WTC11 (cell line): ENCODE measurements at regions not wholly inside any gene's neighbourhood (a gene's known extent, or its start where the extent isn't known, plus 50 kb on each side); places are given as distances from the start of the nearest gene placed in this dataset.

Source experiments
- ATAC-seq: fragments of 200-7000 bp; cut with Tn5 transposase; 2 replicates; pipeline ENCODE4 v1.10.0; 2021; ENCODE audit warnings: mild to moderate bottlenecking, moderate library complexity
- CTCF ChIA-PET: fragments of 300-600 bp; sonication (Branson Sonifier 250); formaldehyde crosslinking; loops from one replicate; lab custom pipeline; 2021; ENCODE audit warnings: antibody characterized with exemption; lab: Charles Lee
- POLR2A ChIA-PET: fragments of 350-600 bp; sonication (Branson Sonifier 250); formaldehyde crosslinking; loops from one replicate; lab custom pipeline; 2021; ENCODE audit warnings: antibody characterized with exemption; lab: Charles Lee
- DNase-seq: peaks from one replicate; pipeline ENCODE4 v3.0.0; 2021; ENCODE audit warnings: low spot score
- H3K27ac Mint-ChIP-seq: 2 replicates; pipeline ENCODE4 v1.8.0; 2021; ENCODE audit warnings: mixed read lengths
- H3K27me3 Mint-ChIP-seq: 2 replicates; pipeline ENCODE4 v1.8.0; 2021; ENCODE audit warnings: low read depth, mild to moderate bottlenecking, moderate library complexity, mixed read lengths
- H3K36me3 Mint-ChIP-seq: 2 replicates; pipeline ENCODE4 v1.8.0; 2021; ENCODE audit warnings: mixed read lengths
- H3K4me1 Mint-ChIP-seq: 2 replicates; pipeline ENCODE4 v1.8.0; 2022; ENCODE audit warnings: mixed read lengths
- H3K4me3 Mint-ChIP-seq: 2 replicates; pipeline ENCODE4 v1.8.0; 2021; ENCODE audit warnings: mild to moderate bottlenecking, moderate library complexity, mixed read lengths
- H3K9me3 Mint-ChIP-seq: 2 replicates; pipeline ENCODE4 v1.8.0; 2021; ENCODE audit warnings: mixed read lengths
- FOXJ3 ChIP-seq: sonication (generic); formaldehyde crosslinking; IDR thresholded peaks from 2 replicates; pipeline ENCODE4 v1.9.0; 2021; ENCODE audit warnings: missing genetic modification reagents, mild to moderate bottlenecking, borderline replicate concordance
- GRHL2 ChIP-seq: fragments of 250-450 bp; sonication (Bioruptor Pico); IDR thresholded peaks from 2 replicates; pipeline ENCODE4 v1.8.0; 2022; ENCODE audit warnings: mild to moderate bottlenecking, moderate library complexity; ENCODE audit not compliant: insufficient replicate concordance, severe bottlenecking
- ZNF396 ChIP-seq: fragments of 250-450 bp; sonication (Bioruptor Pico); IDR thresholded peaks from 2 replicates; pipeline ENCODE4 v1.8.0; 2021; ENCODE audit warnings: mild to moderate bottlenecking, moderate library complexity, borderline replicate concordance
- ZNF671 ChIP-seq: fragments of 250-450 bp; sonication (Bioruptor Pico); IDR thresholded peaks from 2 replicates; pipeline ENCODE4 v1.8.0; 2021; ENCODE audit warnings: mild to moderate bottlenecking
- TF ChIP-seq, protein P1 (sequence below): fragments of 200-600 bp; IDR thresholded peaks from 2 replicates; pipeline ENCODE4 v1.8.0; 2022; ENCODE audit warnings: antibody characterized with exemption
- TF ChIP-seq, protein P2 (sequence below): sonication (generic); formaldehyde crosslinking; IDR thresholded peaks from 2 replicates; pipeline ENCODE4 v1.8.0; 2023; ENCODE audit warnings: missing genetic modification reagents
- TF ChIP-seq, protein P3 (sequence below): sonication (generic); formaldehyde crosslinking; IDR thresholded peaks from 2 replicates; pipeline ENCODE4 v1.8.1; 2022; ENCODE audit warnings: mild to moderate bottlenecking, missing genetic modification reagents, moderate library complexity, borderline replicate concordance
- TF ChIP-seq, protein P4 (sequence below): fragments of 250-450 bp; sonication (Bioruptor Pico); IDR thresholded peaks from 2 replicates; pipeline ENCODE4 v1.9.0; 2021; ENCODE audit warnings: mild to moderate bottlenecking, borderline replicate concordance
- TF ChIP-seq, protein P5 (sequence below): sonication (generic); formaldehyde crosslinking; IDR thresholded peaks from 2 replicates; pipeline ENCODE4 v1.8.1; 2023; ENCODE audit warnings: mild to moderate bottlenecking, missing genetic modification reagents, moderate library complexity
- TF ChIP-seq, protein P6 (sequence below): sonication (generic); formaldehyde crosslinking; IDR thresholded peaks from 2 replicates; pipeline ENCODE4 v1.8.1; 2022; ENCODE audit warnings: low read depth, mild to moderate bottlenecking, moderate library complexity, missing genetic modification reagents, borderline replicate concordance
- TF ChIP-seq, protein P7 (sequence below): sonication (generic); formaldehyde crosslinking; IDR thresholded peaks from 2 replicates; pipeline ENCODE4 v1.8.0; 2022; ENCODE audit warnings: missing genetic modification reagents
- TF ChIP-seq, protein P8 (sequence below): fragments of 250-450 bp; sonication (Bioruptor Pico); IDR thresholded peaks from 2 replicates; pipeline ENCODE4 v2.1.2; 2022; ENCODE audit warnings: mild to moderate bottlenecking, moderate library complexity

DNA sequence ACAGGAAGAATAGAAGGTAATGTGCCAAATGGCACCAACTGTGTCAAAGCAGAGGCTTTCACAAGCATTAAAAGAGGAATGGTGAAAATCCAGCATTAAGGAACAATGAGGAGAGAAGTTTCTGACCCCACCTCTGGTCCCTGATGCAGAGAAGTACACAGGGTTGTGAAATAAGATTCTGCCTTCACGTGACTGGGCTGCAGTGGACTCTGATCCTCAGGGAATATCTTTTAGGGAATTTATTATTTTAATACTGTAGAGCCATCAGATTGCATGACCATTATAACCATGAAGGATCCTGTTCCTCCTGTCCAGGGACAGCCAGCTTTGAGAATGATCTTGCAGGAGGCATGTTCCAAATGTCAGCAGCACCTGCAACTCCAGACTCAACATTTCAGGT is 74.4 kb upstream of the FAR1 start (continued):
- TF ChIP-seq, protein P1, sequence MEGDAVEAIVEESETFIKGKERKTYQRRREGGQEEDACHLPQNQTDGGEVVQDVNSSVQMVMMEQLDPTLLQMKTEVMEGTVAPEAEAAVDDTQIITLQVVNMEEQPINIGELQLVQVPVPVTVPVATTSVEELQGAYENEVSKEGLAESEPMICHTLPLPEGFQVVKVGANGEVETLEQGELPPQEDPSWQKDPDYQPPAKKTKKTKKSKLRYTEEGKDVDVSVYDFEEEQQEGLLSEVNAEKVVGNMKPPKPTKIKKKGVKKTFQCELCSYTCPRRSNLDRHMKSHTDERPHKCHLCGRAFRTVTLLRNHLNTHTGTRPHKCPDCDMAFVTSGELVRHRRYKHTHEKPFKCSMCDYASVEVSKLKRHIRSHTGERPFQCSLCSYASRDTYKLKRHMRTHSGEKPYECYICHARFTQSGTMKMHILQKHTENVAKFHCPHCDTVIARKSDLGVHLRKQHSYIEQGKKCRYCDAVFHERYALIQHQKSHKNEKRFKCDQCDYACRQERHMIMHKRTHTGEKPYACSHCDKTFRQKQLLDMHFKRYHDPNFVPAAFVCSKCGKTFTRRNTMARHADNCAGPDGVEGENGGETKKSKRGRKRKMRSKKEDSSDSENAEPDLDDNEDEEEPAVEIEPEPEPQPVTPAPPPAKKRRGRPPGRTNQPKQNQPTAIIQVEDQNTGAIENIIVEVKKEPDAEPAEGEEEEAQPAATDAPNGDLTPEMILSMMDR: no peak
- no peak for TF ChIP-seq FOXJ3 (CRISPR knock-in tag)
- TF ChIP-seq, protein P2, sequence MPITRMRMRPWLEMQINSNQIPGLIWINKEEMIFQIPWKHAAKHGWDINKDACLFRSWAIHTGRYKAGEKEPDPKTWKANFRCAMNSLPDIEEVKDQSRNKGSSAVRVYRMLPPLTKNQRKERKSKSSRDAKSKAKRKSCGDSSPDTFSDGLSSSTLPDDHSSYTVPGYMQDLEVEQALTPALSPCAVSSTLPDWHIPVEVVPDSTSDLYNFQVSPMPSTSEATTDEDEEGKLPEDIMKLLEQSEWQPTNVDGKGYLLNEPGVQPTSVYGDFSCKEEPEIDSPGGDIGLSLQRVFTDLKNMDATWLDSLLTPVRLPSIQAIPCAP (CRISPR knock-in tag): no peak
- TF ChIP-seq, all 79 proteins: peak for 0

DNA sequence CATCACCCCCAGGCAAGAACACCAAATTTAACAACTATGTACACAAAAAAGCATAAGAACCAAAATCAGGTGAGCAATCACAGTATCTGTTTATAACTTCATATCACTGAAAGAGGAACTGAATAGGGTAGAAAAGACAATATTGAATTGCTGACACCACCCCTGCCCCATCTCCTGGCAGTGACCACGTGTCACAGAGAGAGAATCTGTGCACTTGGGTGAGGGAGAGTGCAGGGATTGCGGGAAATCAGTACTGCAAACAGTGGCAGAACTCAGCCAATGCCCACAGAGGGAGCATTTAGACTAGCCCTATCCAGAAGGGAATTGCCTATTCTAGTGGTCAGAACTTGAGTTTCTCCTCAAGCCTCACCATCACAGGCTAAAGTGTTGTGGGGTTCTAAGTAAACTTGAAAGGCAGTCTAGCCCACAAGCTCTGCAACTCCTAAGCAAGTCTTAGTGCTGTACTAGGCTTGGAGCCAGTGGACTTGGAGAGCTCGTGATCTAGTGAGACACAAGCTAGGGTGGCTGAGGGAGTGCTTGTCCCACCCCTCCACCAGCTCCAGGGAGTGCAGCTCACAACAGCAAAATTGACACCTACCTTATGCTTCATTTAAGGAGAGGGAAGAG is 82.8 kb upstream of the PTH start:
- peaks cover 57% of the 10 kb centered on the region for H3K9me3 Mint-ChIP-seq
- ATAC-seq (no peak), DNase-seq (no peak)
- no peak overlapping the region for H3K4me3 Mint-ChIP-seq
- TF ChIP-seq, protein P3, sequence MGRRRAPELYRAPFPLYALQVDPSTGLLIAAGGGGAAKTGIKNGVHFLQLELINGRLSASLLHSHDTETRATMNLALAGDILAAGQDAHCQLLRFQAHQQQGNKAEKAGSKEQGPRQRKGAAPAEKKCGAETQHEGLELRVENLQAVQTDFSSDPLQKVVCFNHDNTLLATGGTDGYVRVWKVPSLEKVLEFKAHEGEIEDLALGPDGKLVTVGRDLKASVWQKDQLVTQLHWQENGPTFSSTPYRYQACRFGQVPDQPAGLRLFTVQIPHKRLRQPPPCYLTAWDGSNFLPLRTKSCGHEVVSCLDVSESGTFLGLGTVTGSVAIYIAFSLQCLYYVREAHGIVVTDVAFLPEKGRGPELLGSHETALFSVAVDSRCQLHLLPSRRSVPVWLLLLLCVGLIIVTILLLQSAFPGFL (CRISPR knock-in tag): no peak
- TF ChIP-seq, protein P4, sequence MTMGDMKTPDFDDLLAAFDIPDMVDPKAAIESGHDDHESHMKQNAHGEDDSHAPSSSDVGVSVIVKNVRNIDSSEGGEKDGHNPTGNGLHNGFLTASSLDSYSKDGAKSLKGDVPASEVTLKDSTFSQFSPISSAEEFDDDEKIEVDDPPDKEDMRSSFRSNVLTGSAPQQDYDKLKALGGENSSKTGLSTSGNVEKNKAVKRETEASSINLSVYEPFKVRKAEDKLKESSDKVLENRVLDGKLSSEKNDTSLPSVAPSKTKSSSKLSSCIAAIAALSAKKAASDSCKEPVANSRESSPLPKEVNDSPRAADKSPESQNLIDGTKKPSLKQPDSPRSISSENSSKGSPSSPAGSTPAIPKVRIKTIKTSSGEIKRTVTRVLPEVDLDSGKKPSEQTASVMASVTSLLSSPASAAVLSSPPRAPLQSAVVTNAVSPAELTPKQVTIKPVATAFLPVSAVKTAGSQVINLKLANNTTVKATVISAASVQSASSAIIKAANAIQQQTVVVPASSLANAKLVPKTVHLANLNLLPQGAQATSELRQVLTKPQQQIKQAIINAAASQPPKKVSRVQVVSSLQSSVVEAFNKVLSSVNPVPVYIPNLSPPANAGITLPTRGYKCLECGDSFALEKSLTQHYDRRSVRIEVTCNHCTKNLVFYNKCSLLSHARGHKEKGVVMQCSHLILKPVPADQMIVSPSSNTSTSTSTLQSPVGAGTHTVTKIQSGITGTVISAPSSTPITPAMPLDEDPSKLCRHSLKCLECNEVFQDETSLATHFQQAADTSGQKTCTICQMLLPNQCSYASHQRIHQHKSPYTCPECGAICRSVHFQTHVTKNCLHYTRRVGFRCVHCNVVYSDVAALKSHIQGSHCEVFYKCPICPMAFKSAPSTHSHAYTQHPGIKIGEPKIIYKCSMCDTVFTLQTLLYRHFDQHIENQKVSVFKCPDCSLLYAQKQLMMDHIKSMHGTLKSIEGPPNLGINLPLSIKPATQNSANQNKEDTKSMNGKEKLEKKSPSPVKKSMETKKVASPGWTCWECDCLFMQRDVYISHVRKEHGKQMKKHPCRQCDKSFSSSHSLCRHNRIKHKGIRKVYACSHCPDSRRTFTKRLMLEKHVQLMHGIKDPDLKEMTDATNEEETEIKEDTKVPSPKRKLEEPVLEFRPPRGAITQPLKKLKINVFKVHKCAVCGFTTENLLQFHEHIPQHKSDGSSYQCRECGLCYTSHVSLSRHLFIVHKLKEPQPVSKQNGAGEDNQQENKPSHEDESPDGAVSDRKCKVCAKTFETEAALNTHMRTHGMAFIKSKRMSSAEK (CRISPR knock-in tag): no peak
- TF ChIP-seq ZNF671 (CRISPR knock-in tag) (no peak), FOXJ3 (CRISPR knock-in tag) (no peak), GRHL2 (CRISPR knock-in tag) (no peak), ZNF396 (CRISPR knock-in tag) (no peak)
- TF ChIP-seq, protein P5, sequence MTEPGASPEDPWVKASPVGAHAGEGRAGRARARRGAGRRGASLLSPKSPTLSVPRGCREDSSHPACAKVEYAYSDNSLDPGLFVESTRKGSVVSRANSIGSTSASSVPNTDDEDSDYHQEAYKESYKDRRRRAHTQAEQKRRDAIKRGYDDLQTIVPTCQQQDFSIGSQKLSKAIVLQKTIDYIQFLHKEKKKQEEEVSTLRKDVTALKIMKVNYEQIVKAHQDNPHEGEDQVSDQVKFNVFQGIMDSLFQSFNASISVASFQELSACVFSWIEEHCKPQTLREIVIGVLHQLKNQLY (CRISPR knock-in tag): no peak
- TF ChIP-seq, protein P6, sequence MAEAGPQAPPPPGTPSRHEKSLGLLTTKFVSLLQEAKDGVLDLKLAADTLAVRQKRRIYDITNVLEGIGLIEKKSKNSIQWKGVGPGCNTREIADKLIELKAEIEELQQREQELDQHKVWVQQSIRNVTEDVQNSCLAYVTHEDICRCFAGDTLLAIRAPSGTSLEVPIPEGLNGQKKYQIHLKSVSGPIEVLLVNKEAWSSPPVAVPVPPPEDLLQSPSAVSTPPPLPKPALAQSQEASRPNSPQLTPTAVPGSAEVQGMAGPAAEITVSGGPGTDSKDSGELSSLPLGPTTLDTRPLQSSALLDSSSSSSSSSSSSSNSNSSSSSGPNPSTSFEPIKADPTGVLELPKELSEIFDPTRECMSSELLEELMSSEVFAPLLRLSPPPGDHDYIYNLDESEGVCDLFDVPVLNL (CRISPR knock-in tag): no peak
- TF ChIP-seq, protein P7, sequence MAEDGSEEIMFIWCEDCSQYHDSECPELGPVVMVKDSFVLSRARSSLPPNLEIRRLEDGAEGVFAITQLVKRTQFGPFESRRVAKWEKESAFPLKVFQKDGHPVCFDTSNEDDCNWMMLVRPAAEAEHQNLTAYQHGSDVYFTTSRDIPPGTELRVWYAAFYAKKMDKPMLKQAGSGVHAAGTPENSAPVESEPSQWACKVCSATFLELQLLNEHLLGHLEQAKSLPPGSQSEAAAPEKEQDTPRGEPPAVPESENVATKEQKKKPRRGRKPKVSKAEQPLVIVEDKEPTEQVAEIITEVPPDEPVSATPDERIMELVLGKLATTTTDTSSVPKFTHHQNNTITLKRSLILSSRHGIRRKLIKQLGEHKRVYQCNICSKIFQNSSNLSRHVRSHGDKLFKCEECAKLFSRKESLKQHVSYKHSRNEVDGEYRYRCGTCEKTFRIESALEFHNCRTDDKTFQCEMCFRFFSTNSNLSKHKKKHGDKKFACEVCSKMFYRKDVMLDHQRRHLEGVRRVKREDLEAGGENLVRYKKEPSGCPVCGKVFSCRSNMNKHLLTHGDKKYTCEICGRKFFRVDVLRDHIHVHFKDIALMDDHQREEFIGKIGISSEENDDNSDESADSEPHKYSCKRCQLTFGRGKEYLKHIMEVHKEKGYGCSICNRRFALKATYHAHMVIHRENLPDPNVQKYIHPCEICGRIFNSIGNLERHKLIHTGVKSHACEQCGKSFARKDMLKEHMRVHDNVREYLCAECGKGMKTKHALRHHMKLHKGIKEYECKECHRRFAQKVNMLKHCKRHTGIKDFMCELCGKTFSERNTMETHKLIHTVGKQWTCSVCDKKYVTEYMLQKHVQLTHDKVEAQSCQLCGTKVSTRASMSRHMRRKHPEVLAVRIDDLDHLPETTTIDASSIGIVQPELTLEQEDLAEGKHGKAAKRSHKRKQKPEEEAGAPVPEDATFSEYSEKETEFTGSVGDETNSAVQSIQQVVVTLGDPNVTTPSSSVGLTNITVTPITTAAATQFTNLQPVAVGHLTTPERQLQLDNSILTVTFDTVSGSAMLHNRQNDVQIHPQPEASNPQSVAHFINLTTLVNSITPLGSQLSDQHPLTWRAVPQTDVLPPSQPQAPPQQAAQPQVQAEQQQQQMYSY: no peak
- TF ChIP-seq, protein P8, sequence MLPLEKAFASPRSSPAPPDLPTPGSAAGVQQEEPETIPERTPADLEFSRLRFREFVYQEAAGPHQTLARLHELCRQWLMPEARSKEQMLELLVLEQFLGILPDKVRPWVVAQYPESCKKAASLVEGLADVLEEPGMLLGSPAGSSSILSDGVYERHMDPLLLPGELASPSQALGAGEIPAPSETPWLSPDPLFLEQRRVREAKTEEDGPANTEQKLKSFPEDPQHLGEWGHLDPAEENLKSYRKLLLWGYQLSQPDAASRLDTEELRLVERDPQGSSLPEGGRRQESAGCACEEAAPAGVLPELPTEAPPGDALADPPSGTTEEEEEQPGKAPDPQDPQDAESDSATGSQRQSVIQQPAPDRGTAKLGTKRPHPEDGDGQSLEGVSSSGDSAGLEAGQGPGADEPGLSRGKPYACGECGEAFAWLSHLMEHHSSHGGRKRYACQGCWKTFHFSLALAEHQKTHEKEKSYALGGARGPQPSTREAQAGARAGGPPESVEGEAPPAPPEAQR: no peak
- POLR2A ChIA-PET: no interaction called here
- H3K4me1 Mint-ChIP-seq: no peaks in the 10 kb centered on the region
- H3K27me3 Mint-ChIP-seq: peaks cover 14% of the 10 kb centered on the region
- no peak overlapping the region for H3K27ac Mint-ChIP-seq
- H3K36me3 Mint-ChIP-seq: peaks cover 18% of the 10 kb centered on the region
- CTCF ChIA-PET: no interaction called here
